HL-60 (cell line): ENCODE measurements at regions not wholly inside any gene's neighbourhood (a gene's known extent, or its start where the extent isn't known, plus 50 kb on each side); places are given as distances from the start of the nearest gene placed in this dataset.

Source experiments
- DNase-seq, 2 experiments: peaks; one replicate each; pipeline ENCODE4 v3.0.0-alpha.2; 2010 to 2020; ENCODE audit warnings: low read depth in 1 of 2, low spot score in 1 of 2
- H3K27ac ChIP-seq: fragments of 250-450 bp; sonication (Bioruptor Pico); replicated peaks from 2 replicates; pipeline ENCODE4 v1.5.1; 2020; ENCODE audit warnings: mild to moderate bottlenecking, moderate library complexity
- H3K27me3 ChIP-seq: fragments of 250-450 bp; sonication (Bioruptor Pico); 2 replicates; pipeline ENCODE4 v1.5.1; 2021; ENCODE audit warnings: mild to moderate bottlenecking, moderate library complexity; ENCODE audit not compliant: insufficient read depth, poor library complexity, severe bottlenecking
- H3K4me3 ChIP-seq: replicated peaks from 2 replicates; pipeline ENCODE4 v1.5.1; 2011; ENCODE audit warnings: mild to moderate bottlenecking, control low read depth, low read length; ENCODE audit not compliant: insufficient read depth
- CTCF ChIP-seq: IDR thresholded peaks from one replicate; pipeline ENCODE4 v1.5.1; 2011; ENCODE audit warnings: low read length, control low read depth, inconsistent platforms; ENCODE audit not compliant: insufficient read depth
- GABPA ChIP-seq: IDR thresholded peaks from 2 replicates; pipeline ENCODE4 v1.6.1; 2012; ENCODE audit warnings: low read depth
- POLR2AphosphoS5 ChIP-seq: IDR thresholded peaks from 2 replicates; pipeline ENCODE4 v1.6.1; 2012; ENCODE audit warnings: low read depth
- REST ChIP-seq: IDR thresholded peaks from 2 replicates; pipeline ENCODE4 v1.6.1; 2012; ENCODE audit warnings: low read depth; ENCODE audit not compliant: insufficient replicate concordance
- SPI1 ChIP-seq: IDR thresholded peaks from 2 replicates; pipeline ENCODE4 v1.6.1; 2012; ENCODE audit warnings: low read depth, mild to moderate bottlenecking, borderline replicate concordance

GRCh38 chr11:96815236-96815635 is 425.4 kb downstream of the JRKL start:
- no peak overlapping the region for H3K27ac ChIP-seq
- TF ChIP-seq GABPA: no peak
- no peak for TF ChIP-seq CTCF
- TF ChIP-seq REST: no peak
- no peak for TF ChIP-seq POLR2AphosphoS5
- no peak for TF ChIP-seq SPI1
- no peak for DNase-seq
- no peak overlapping the region for H3K4me3 ChIP-seq
- no peaks in the 10 kb centered on the region for H3K27me3 ChIP-seq

- Histone ChIP-seq H3K4me3 (no peak overlapping the region), H3K27me3 (no peaks in the 10 kb centered on the region), H3K27ac (no peak overlapping the region)
- DNase-seq: no peak
- TF ChIP-seq POLR2AphosphoS5: no peak
- TF ChIP-seq SPI1: no peak
- TF ChIP-seq CTCF: no peak
- TF ChIP-seq REST: no peak
- no peak for TF ChIP-seq GABPA
Measured at GRCh38 chr11:96817482-96818399, 427.9 kb downstream of the JRKL start.

- no peaks in the 10 kb centered on the region for H3K27me3 ChIP-seq
- TF ChIP-seq POLR2AphosphoS5: no peak
- TF ChIP-seq GABPA: no peak
- TF ChIP-seq REST: no peak
- TF ChIP-seq CTCF: no peak
- TF ChIP-seq SPI1: no peak
- DNase-seq: no peak
Measured at GRCh38 chr11:96827164-96827563, 437.4 kb downstream of the JRKL start.

More at GRCh38 chr11:96827164-96827563, 437.4 kb downstream of the JRKL start:
- H3K27ac ChIP-seq: no peak overlapping the region
- no peak overlapping the region for H3K4me3 ChIP-seq
